ENCODE measurements at regions not wholly inside any gene's neighbourhood (a gene's known extent, or its start where the extent isn't known, plus 50 kb on each side); places are given as distances from the start of the nearest gene placed in this dataset.

DNA sequence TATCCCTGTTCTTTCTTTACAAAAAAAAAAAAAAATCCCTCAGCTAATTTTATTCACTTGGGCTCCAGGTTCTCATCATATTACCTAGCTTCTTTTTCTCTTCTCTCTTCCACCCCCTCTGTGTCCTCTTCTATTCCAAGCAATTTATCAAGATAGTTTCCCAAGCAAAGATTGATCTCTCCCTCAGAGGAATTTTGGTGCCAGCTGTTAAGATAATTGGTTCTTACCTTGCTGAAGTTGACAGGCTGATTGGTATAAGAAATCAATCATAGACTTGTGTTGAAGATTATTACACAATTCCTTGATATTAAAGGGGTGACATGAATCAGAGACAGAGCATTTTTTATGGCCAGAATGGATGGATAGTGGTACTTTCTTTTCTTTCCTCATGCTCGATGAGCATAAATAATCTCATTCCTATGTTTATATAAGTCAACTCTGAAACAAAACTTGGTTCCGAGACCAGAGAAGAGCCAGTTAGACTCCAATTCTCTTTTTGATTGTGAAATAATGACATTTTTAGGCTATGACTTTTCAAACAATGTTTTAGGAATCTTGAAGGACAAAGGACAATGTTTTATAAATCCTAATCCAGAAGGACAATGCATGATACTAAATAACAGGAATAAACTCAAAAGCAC, 264.1 kb upstream of the PRKD1 start:
- Histone ChIP-seq H3K4me3 (no peak overlapping the region), H3K9me3 (no peaks in the 10 kb centered on the region), H3K36me3 (no peaks in the 10 kb centered on the region), H3K27ac (no peak overlapping the region), H3K27me3 (no peaks in the 10 kb centered on the region), H3K4me1 (ENCODE audit: insufficient read depth) (no peaks in the 10 kb centered on the region)
- intact Hi-C loops (cut with DNase I): no loop called here
- 85 to 93% (median 85%) methylated on average over 2 of the region's 2 CpGs for whole genome bisulfite sequencing, 3 donors
- DNase-seq: no peak
- TF ChIP-seq, protein P1, sequence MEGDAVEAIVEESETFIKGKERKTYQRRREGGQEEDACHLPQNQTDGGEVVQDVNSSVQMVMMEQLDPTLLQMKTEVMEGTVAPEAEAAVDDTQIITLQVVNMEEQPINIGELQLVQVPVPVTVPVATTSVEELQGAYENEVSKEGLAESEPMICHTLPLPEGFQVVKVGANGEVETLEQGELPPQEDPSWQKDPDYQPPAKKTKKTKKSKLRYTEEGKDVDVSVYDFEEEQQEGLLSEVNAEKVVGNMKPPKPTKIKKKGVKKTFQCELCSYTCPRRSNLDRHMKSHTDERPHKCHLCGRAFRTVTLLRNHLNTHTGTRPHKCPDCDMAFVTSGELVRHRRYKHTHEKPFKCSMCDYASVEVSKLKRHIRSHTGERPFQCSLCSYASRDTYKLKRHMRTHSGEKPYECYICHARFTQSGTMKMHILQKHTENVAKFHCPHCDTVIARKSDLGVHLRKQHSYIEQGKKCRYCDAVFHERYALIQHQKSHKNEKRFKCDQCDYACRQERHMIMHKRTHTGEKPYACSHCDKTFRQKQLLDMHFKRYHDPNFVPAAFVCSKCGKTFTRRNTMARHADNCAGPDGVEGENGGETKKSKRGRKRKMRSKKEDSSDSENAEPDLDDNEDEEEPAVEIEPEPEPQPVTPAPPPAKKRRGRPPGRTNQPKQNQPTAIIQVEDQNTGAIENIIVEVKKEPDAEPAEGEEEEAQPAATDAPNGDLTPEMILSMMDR (IDR thresholded peaks at IDR 0.05): no peak
- TF ChIP-seq EP300 (IDR thresholded peaks at IDR 0.05) (no peak), POLR2A (IDR thresholded peaks at IDR 0.05) (no peak)

DNA sequence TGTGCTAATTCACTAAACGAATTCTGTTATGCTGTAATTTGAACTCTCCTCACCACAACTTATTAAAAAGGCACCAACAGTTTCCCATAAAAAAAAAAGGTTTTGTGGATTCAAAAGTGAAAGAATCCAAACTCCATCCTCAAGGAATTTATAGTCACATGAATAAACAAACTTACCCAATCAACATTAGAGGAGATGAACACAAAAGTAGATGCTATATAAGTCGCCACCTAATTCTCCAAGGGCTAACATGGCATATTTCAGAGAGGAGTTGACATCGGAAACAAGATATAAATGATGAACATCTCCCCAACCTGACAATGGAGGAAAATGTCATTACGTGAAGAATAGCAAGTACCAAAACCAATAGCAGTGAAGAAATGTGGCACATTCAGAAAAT, 265.5 kb upstream of the PRKD1 start:
- Histone ChIP-seq H3K36me3 (no peaks in the 10 kb centered on the region), H3K27ac (no peak overlapping the region), H3K4me1 (ENCODE audit: insufficient read depth) (no peaks in the 10 kb centered on the region), H3K4me3 (no peak overlapping the region), H3K9me3 (no peaks in the 10 kb centered on the region), H3K27me3 (no peaks in the 10 kb centered on the region)
- TF ChIP-seq POLR2A (IDR thresholded peaks at IDR 0.05): no peak
- TF ChIP-seq, protein P1 (IDR thresholded peaks at IDR 0.05): no peak
- WGBS, 3 donors: 89 to 94% (median 89%) methylated on average over 4 of the region's 4 CpGs
- intact Hi-C loops (cut with DNase I): no loop called here
- no peak for DNase-seq

DNA sequence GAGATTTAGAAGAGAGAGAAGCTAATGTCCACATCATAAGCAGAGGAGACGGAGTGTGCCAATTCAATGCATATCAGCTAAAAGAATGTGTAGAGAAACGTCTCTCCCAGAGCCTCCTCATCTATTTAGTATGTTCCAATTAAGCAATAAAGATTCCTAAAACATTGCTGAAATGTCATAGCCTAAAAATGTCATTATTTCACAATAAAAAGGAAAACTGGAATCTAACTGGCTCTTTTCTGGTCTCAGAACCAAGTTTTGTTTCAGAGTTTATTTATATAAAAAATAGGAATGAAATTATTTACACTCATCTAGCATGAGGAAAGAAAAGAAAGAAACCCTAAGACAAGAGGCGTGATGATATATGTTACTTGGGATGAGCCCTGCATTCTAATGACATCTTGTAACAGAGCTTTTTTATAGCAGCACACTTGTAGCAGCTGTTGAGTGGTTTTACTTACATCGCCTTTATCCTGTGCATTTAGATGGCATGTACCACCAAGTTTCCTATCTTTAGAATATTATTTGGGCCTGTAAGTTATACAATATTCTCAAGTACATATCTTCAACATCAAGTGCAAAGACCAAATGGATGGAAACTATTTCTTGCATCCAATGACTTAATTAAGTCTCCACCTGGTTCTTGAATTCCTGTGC, 266.3 kb upstream of the PRKD1 start:
- no peak overlapping the region for H3K4me3 ChIP-seq
- DNase-seq: no peak
- no peaks in the 10 kb centered on the region for H3K9me3 ChIP-seq
- WGBS, 3 donors: 60 to 71% (median 61%) methylated on average over 4 of the region's 4 CpGs
- intact Hi-C loops (cut with DNase I): no loop called here
- no peaks in the 10 kb centered on the region for H3K4me1 ChIP-seq (ENCODE audit: insufficient read depth)
- no peaks in the 10 kb centered on the region for H3K27me3 ChIP-seq
- no peak overlapping the region for H3K27ac ChIP-seq
- TF ChIP-seq EP300 (IDR thresholded peaks at IDR 0.05) (no peak), POLR2A (IDR thresholded peaks at IDR 0.05) (no peak)
- TF ChIP-seq, protein P1 (IDR thresholded peaks at IDR 0.05): no peak
- no peaks in the 10 kb centered on the region for H3K36me3 ChIP-seq

DNA sequence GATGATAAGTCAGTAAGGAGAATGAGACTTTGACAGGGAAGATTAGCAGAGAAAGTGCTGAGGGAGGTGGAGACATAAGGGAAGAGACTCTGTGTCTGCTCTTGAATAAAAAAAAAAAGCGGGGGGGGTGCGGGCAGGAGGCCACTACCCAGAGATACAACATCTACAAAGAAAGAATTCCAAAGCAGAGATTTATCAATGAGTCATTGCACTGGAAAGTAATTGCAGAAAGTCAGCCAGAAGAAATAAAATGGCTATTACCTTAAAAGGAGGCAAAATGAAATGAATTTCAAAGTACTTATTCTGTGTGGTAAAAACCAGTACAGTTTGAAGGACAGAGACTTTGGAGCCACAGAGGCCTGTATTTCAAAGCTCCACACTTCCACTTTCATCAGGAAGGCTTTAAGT, 267.1 kb upstream of the PRKD1 start:
- Histone ChIP-seq H3K4me1 (ENCODE audit: insufficient read depth) (no peaks in the 10 kb centered on the region), H3K36me3 (no peaks in the 10 kb centered on the region), H3K27me3 (no peaks in the 10 kb centered on the region), H3K27ac (no peak overlapping the region), H3K9me3 (no peaks in the 10 kb centered on the region), H3K4me3 (no peak overlapping the region)
- TF ChIP-seq, protein P1 (IDR thresholded peaks at IDR 0.05): no peak
- DNase-seq: no peak
- WGBS, 3 donors: 18 to 24% (median 21%) methylated on average over 2 of the region's 2 CpGs
- intact Hi-C loops (cut with DNase I): no loop called here

All from ovary (tissue), 7 donors.